HG03575 (cell line): ENCODE measurements at regions not wholly inside any gene's neighbourhood (a gene's known extent, or its start where the extent isn't known, plus 50 kb on each side); places are given as distances from the start of the nearest gene placed in this dataset.

Experiments used
- ATAC-seq: cut with Tn5 transposase; IDR thresholded peaks from one replicate; pipeline ENCODE4 v1.9.1; 2021; ENCODE audit not compliant: unreplicated experiment, insufficient number of reproducible peaks, low FRiP score; ENCODE audit errors: extremely low read depth

DNA sequence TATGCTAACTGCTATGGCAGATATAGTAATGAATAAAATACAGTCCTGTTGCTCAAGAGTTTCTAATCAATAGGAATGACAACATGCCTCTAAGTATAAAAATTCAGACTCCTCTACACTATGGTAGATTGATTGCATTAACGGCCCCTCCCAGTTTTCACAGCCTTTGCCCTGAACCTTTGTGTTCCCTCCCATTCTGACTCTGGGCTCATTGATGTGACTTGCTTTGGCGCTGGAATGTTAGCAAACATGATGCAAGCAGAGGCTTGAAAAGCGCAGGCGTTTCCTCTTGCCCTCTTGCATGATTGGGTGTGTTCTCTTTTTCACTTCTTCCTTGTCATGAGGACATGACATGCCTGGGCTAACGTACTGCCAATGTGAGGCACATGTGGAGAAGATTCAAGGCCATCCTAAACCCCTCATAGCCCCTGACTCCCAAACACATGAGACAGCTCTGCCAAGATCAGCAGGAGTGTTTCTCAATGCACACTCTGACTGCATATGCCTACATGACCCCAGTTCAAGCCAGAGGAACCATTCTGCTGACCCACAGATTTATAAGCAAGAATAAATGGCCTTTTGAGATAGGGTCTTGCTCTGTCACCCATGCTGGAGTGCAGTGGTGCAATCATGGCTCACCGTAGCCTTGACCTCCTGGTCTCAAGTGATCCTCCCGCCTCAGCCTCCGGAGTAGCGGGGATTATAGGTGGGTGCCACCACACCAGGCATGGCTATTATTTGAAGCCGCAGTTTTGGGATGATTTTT, 49.7 kb upstream of the CD28 start:
- ATAC-seq: no peak
